ENCODE measurements at regions not wholly inside any gene's neighbourhood (a gene's known extent, or its start where the extent isn't known, plus 50 kb on each side); places are given as distances from the start of the nearest gene placed in this dataset.

DNA sequence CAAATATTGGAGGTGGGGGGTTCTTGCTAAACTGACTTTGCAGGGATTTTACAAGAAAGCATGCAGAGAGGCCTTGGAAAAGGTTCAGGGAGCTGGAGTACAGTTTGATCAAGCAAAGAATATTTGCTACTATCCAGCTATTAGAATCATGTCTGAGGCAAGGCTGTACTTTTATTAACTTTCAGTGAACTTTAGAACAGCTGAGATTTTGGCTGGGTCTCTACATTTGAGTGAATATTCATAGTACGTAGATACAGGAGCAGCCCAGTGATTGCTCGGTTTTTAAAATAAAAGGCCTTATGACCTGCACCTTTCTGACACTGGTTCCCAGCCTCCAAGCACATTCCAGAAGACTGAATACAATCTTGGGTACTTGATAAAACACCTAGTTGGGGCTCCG lies 496.8 kb upstream of the AKR1E2 start:
- no peak overlapping the region for H3K4me3 ChIP-seq
- intact Hi-C loops (cut with DNase I; ENCODE audit: low total_unique reads), result no loop called here
- DNase-seq, result no peak
- H3K27me3 ChIP-seq (replicated peaks in 1 of 7), result no peaks in the 10 kb centered on the region
- WGBS, 5 donors, result 90 to 98% (median 93%) methylated on average over 3 of the region's 3 CpGs
- H3K36me3 ChIP-seq, result no peaks in the 10 kb centered on the region
- no peak overlapping the region for H3K27ac ChIP-seq
- H3K4me1 ChIP-seq, result no peaks in the 10 kb centered on the region
- TF ChIP-seq, protein P1, sequence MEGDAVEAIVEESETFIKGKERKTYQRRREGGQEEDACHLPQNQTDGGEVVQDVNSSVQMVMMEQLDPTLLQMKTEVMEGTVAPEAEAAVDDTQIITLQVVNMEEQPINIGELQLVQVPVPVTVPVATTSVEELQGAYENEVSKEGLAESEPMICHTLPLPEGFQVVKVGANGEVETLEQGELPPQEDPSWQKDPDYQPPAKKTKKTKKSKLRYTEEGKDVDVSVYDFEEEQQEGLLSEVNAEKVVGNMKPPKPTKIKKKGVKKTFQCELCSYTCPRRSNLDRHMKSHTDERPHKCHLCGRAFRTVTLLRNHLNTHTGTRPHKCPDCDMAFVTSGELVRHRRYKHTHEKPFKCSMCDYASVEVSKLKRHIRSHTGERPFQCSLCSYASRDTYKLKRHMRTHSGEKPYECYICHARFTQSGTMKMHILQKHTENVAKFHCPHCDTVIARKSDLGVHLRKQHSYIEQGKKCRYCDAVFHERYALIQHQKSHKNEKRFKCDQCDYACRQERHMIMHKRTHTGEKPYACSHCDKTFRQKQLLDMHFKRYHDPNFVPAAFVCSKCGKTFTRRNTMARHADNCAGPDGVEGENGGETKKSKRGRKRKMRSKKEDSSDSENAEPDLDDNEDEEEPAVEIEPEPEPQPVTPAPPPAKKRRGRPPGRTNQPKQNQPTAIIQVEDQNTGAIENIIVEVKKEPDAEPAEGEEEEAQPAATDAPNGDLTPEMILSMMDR (IDR thresholded peaks at IDR 0.05 in 8 of 11, conservative IDR thresholded peaks at IDR 0.05 in 3 of 11), result no peak
- no peak for TF ChIP-seq POLR2AphosphoS5 (IDR thresholded peaks at IDR 0.05)
- TF ChIP-seq POLR2A (IDR thresholded peaks at IDR 0.05), result no peak
- peaks cover 0 to 29% (median 24%) of the 10 kb centered on the region in 8 donors for H3K9me3 ChIP-seq

DNA sequence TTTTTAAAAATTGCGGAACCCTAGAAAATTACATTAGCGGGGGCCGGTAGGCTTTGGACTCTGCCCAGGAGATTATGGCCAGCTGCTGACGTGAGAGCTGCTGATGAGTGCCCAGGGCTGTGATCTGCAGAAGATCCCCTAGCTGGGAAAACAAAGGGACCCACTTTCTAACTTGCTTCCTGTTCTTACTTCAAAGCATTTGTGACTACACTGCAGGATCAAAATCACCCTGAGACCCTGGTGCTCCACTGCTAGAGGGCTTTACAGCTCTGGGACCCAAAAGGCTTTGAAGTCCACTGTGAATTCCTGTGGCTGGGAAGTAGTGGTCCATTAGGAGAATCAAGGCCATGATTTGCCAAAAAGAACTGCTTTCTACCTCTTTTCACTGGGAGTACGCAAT lies 499.4 kb upstream of the AKR1E2 start:
- intact Hi-C loops (cut with DNase I; ENCODE audit: low total_unique reads), result no loop called here
- 90 to 97% (median 94%) methylated on average over 5 of the region's 5 CpGs for WGBS, 5 donors

DNA sequence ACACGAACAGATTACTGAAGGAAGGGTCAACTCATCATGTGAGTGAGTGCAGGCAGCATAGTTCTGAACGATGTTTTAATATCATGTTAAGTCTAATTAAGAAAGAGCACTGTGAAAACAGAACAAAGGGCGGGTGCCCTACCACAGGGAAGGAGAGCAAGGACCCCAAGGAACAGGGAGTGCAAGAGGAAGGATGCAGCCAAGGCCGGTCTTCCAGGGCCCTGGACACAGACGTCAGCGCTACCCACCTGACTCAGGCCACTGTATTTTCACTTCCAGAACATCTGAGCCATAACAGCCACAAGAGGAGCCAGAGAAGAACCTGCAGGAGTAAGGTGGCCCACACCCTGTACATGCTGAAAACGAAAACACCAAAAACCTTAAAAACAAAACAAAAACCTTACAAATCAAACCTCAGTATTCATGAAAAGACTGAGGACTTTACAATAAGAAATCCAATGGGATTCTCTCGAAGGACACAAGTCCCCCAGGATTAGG lies 506.1 kb upstream of the AKR1E2 start:
- no peak for DNase-seq
- Histone ChIP-seq H3K9me3 (no peaks in the 10 kb centered on the region), H3K36me3 (no peaks in the 10 kb centered on the region), H3K4me3 (no peak overlapping the region), H3K4me1 (no peaks in the 10 kb centered on the region), H3K27me3 (replicated peaks in 1 of 7) (no peaks in the 10 kb centered on the region), H3K27ac (peak overlapping the region in 5 of 8 donors; percentile 7 to 47 (median 37))
- no peak for TF ChIP-seq POLR2A (IDR thresholded peaks at IDR 0.05)
- peak in 2 of 3 donors; percentile 59 to 65 for TF ChIP-seq POLR2AphosphoS5 (IDR thresholded peaks at IDR 0.05)
- TF ChIP-seq, protein P1 (IDR thresholded peaks at IDR 0.05 in 8 of 11, conservative IDR thresholded peaks at IDR 0.05 in 3 of 11), result peak in 1 of 11 experiments; percentile 22
- WGBS, 5 donors, result 67 to 83% (median 75%) methylated on average over 8 of the region's 8 CpGs
- intact Hi-C loops (cut with DNase I; ENCODE audit: low total_unique reads), result no loop called here

More for the DNA sequence above, 499.4 kb upstream of the AKR1E2 start:
- no peak overlapping the region for H3K4me3 ChIP-seq
- H3K4me1 ChIP-seq, result no peaks in the 10 kb centered on the region
- peaks cover 0 to 3% (median under 1%) of the 10 kb centered on the region in 8 donors for H3K9me3 ChIP-seq
- TF ChIP-seq POLR2AphosphoS5 (IDR thresholded peaks at IDR 0.05), result no peak
- TF ChIP-seq POLR2A (IDR thresholded peaks at IDR 0.05), result no peak
- TF ChIP-seq, protein P1 (IDR thresholded peaks at IDR 0.05 in 8 of 11, conservative IDR thresholded peaks at IDR 0.05 in 3 of 11), result no peak
- no peaks in the 10 kb centered on the region for H3K27me3 ChIP-seq (replicated peaks in 1 of 7)
- H3K36me3 ChIP-seq, result no peaks in the 10 kb centered on the region
- DNase-seq, result no peak
- no peak overlapping the region for H3K27ac ChIP-seq

DNA sequence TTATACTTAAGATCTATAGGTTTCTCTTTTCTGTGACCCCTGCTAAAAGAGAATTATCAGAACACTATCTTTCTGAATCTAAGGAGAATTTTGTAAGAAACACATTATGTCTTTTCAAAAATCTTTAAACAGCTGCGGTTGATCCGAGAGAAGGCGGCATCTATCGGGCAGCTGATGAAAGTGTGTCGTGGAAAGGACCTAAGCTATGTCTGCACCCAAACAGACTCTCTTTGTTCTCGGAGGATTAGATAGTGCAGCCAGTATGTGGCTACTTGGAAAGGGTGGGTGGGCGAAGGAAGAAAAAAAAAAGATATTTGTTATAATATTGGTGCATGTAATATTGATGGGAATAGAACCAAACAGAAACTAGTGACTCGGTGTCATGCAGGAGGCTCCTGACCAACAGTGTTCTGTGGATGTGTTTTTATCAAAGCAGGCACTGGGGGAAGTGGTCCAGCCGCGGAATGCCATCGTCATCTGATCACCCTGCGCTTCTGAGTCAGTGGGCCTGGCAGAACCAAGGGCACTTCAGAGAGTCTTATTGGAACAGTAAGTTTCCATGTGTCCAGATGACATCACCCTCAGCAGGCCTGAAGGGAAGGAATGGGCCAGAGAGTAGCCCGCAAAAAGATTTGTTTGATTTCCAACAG lies 509.7 kb upstream of the AKR1E2 start:
- intact Hi-C loops (cut with DNase I; ENCODE audit: low total_unique reads), result no loop called here
- H3K36me3 ChIP-seq, result no peaks in the 10 kb centered on the region
- H3K27ac ChIP-seq, result no peak overlapping the region
- no peaks in the 10 kb centered on the region for H3K27me3 ChIP-seq (replicated peaks in 1 of 7)
- 89 to 97% (median 94%) methylated on average over 13 of the region's 13 CpGs for WGBS, 5 donors
- DNase-seq, result no peak
- H3K4me1 ChIP-seq, result no peaks in the 10 kb centered on the region
- no peaks in the 10 kb centered on the region for H3K9me3 ChIP-seq
- H3K4me3 ChIP-seq, result no peak overlapping the region
- TF ChIP-seq, protein P1 (IDR thresholded peaks at IDR 0.05 in 8 of 11, conservative IDR thresholded peaks at IDR 0.05 in 3 of 11), result no peak
- TF ChIP-seq POLR2AphosphoS5 (IDR thresholded peaks at IDR 0.05), result no peak
- TF ChIP-seq POLR2A (IDR thresholded peaks at IDR 0.05), result no peak
